Rectal smooth muscle tissue (tissue), 1 donor: ENCODE measurements at regions not wholly inside any gene's neighbourhood (a gene's known extent, or its start where the extent isn't known, plus 50 kb on each side); places are given as distances from the start of the nearest gene placed in this dataset.

Source experiments
- H3K27ac ChIP-seq: one replicate; pipeline ENCODE4 v1.7.0; 2013; ENCODE audit warnings: low read depth, low read length, inconsistent platforms
- H3K27me3 ChIP-seq: one replicate; pipeline ENCODE4 v1.7.0; 2013; ENCODE audit warnings: low read length; ENCODE audit not compliant: control insufficient read depth, insufficient read depth
- H3K36me3 ChIP-seq: one replicate; pipeline ENCODE4 v1.7.0; 2013; ENCODE audit warnings: low read length; ENCODE audit not compliant: control insufficient read depth, insufficient read depth
- H3K4me1 ChIP-seq: one replicate; pipeline ENCODE4 v1.7.0; 2013; ENCODE audit warnings: low read length; ENCODE audit not compliant: control insufficient read depth, insufficient read depth
- H3K4me3 ChIP-seq: one replicate; pipeline ENCODE4 v1.7.0; 2013; ENCODE audit warnings: low read length
- H3K9ac ChIP-seq: one replicate; pipeline ENCODE4 v1.7.0; 2013; ENCODE audit warnings: low read length

DNA sequence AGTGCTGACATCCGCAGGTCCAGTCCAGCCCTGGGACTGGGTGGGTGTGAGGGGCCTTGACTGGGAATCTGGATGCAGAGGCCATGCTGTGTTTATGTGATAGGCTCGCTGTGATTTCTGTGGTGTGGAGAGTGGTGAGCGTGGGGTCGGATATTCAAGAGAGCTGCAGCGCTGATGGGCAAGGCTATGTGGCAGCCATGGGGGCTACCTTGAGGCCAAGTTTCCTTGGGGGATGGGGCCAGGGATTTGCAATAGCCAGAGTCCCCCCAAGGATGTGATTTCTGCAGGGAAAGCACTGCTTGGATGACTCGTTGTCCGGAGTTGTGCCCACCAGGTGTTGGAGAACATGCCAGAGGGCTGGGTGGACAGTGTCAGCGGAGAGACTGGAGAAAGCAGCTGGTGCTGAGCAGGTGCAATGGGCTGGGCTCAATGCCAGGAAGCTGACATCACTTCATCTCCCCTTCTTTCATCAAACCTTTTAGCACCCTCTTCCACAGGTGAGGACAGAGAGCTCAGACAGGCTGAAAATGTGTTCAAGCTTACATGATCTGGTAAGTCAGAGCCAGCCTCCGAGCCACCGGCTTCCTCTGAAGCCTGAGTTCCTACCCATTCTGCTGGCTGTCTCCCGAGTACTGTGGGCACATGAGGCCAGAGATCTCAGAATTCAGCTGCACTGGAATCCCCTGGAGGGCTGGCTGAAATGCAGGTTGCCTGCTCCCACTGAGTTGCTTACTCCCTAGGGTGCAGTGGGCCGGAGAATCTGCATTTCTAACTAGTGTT, 132.9 kb downstream of the RHOU start:
- no peak overlapping the region for H3K27ac ChIP-seq
- no peaks in the 10 kb centered on the region for H3K36me3 ChIP-seq
- no peak overlapping the region for H3K9ac ChIP-seq
- H3K4me3 ChIP-seq = no peak overlapping the region
- no peaks in the 10 kb centered on the region for H3K27me3 ChIP-seq
- H3K4me1 ChIP-seq = no peaks in the 10 kb centered on the region

- Histone ChIP-seq H3K27me3 (no peaks in the 10 kb centered on the region), H3K4me1 (no peaks in the 10 kb centered on the region), H3K36me3 (no peaks in the 10 kb centered on the region), H3K27ac (no peak overlapping the region), H3K9ac (no peak overlapping the region), H3K4me3 (no peak overlapping the region)
Observed at GRCh38 chr1:228868731-228869024, 133.4 kb downstream of the RHOU start.

DNA sequence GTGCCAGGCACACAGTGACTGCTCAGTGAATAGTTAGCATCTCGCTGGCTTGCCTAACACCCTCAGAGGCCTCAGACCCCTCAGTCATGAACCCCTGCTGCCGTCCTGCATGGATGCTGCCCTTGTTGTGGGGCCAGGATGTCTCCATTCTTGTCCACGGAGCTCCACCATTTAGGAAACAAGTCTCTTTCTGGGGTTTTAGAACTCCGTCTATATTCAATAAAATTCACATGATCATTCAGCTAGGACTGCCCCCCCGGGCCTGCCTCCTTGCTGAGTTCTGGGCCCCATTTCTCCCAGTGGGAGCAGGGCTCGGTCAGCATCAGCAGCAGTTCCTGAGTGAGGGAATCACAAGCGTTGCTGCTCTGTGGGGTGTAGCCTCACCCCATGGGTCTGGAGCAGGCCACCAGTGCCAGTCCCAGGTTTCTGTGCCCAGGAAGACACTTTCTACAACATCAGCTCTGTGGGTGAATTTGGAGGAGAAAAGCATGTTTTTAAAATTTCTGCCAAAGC, 134.1 kb downstream of the RHOU start:
- Histone ChIP-seq H3K4me3 (no peak overlapping the region), H3K4me1 (no peaks in the 10 kb centered on the region), H3K27me3 (no peaks in the 10 kb centered on the region), H3K36me3 (no peaks in the 10 kb centered on the region), H3K9ac (no peak overlapping the region), H3K27ac (no peak overlapping the region)

- Histone ChIP-seq H3K27ac (no peak overlapping the region), H3K27me3 (no peaks in the 10 kb centered on the region), H3K4me3 (no peak overlapping the region), H3K4me1 (no peaks in the 10 kb centered on the region), H3K9ac (no peak overlapping the region), H3K36me3 (no peaks in the 10 kb centered on the region)
Observed at GRCh38 chr1:228870041-228870713, 134.9 kb downstream of the RHOU start.

- H3K4me3 ChIP-seq = no peak overlapping the region
- H3K27ac ChIP-seq = peak overlapping the region; percentile 62
- no peaks in the 10 kb centered on the region for H3K36me3 ChIP-seq
- no peaks in the 10 kb centered on the region for H3K27me3 ChIP-seq
- no peaks in the 10 kb centered on the region for H3K4me1 ChIP-seq
- H3K9ac ChIP-seq = no peak overlapping the region
Observed at GRCh38 chr1:228871314-228872061, 136.2 kb downstream of the RHOU start.

GRCh38 chr1:228872080-228872479, 136.8 kb downstream of the RHOU start:
- H3K4me3 ChIP-seq = no peak overlapping the region
- H3K4me1 ChIP-seq = no peaks in the 10 kb centered on the region
- no peaks in the 10 kb centered on the region for H3K27me3 ChIP-seq
- peak overlapping the region; percentile 62 for H3K27ac ChIP-seq
- H3K9ac ChIP-seq = no peak overlapping the region
- H3K36me3 ChIP-seq = no peaks in the 10 kb centered on the region

GRCh38 chr1:228873709-228874108, 138.4 kb downstream of the RHOU start:
- Histone ChIP-seq H3K4me3 (no peak overlapping the region), H3K27me3 (no peaks in the 10 kb centered on the region), H3K9ac (no peak overlapping the region), H3K4me1 (no peaks in the 10 kb centered on the region), H3K36me3 (no peaks in the 10 kb centered on the region), H3K27ac (no peak overlapping the region)

DNA sequence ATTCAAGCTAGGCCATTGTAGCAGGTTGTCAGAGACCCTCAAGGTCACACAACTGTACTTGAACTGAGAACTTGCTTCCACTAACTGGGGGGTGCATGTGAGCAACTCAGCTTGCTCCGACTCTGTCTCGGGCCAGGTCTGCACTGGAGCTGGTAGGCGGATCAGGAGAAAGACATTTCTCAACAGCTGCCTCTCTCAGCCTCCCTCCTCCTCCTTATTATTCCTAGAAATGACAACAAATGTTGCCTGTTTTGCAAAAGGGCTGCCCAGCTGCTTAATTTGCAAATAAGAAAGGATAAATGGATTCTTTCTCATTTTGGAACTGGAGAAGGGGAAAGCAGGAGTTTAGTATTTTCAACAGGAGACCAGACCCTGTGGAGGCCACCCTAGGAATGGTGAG, 140.5 kb downstream of the RHOU start:
- Histone ChIP-seq H3K4me1 (no peaks in the 10 kb centered on the region), H3K4me3 (no peak overlapping the region), H3K27ac (no peak overlapping the region), H3K27me3 (no peaks in the 10 kb centered on the region), H3K9ac (no peak overlapping the region), H3K36me3 (no peaks in the 10 kb centered on the region)

DNA sequence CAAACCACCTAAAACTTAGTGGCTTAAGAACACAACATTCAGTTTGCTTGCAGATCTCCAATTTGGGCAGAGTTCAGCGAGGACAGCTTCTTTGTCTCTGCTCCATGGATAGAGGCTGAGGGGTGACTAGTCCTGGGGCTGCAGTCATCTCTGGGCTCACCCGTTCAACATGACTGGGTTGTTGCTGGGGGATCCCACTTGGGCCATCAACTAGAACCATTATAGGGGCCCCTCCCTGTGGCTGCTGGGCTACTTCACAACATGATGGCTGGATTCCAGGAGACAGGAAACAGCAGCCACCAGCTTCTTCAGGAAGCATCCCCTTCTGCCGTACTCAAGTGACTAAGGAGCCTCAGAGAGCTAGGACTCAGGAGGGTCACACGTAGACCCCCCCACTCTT, 140.9 kb downstream of the RHOU start:
- Histone ChIP-seq H3K9ac (no peak overlapping the region), H3K27ac (no peak overlapping the region), H3K27me3 (no peaks in the 10 kb centered on the region), H3K4me1 (no peaks in the 10 kb centered on the region), H3K36me3 (no peaks in the 10 kb centered on the region), H3K4me3 (no peak overlapping the region)

DNA sequence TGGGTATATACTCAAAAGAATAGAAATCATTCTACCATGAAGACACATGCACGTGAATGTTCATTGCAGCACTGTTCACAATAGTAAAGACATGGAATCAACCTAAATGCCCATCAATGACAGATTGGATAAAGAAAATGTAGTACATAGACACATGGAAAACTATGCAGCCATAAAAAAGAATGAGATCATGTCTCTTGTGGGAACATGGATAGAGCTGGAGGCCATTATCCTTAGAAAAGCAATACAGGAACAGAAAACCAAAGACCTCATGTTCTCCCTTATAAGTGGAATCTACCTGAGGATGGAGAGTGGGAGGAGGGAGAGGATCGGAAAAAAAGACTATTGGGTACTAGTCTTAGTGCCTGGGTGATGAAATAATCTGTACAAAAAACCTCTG, 143.9 kb downstream of the RHOU start:
- H3K27me3 ChIP-seq = no peaks in the 10 kb centered on the region
- H3K4me1 ChIP-seq = no peaks in the 10 kb centered on the region
- no peak overlapping the region for H3K27ac ChIP-seq
- no peak overlapping the region for H3K9ac ChIP-seq
- H3K4me3 ChIP-seq = no peak overlapping the region
- H3K36me3 ChIP-seq = no peaks in the 10 kb centered on the region

DNA sequence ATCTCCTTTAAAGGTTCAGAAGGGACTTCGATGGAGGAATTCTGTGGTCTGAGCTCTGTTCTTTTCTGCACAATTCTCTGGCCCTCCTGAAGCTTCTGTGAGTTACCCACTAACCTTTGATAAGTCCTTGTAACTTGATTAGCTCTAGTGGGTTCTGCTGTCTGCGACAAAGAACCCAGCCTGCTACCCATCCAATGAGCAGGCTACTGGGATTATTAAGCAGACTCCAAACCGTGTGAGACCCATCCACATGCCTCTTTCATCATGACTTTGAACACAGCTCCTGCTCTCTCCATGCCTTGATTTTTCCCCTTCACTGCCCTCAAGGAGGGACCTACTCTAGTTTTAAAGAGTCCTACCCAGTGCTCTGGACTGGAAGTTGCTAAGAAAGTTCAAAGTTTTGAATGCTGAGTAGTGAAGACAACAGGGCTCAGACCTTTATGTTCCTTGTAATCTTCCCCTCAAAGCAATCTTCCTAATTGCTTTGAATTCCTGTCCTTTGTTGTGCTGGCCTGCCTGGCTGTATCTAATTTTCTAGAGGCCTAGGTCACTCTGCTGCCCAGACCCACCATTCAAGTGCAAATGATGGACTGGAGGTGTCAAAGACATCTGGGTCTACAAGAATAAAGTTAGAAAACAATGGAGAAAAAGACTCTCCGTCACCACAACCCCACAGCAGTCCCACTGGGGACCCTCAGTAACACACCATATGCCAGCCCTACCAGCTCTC, 146.9 kb downstream of the RHOU start:
- no peaks in the 10 kb centered on the region for H3K4me1 ChIP-seq
- no peak overlapping the region for H3K4me3 ChIP-seq
- H3K27me3 ChIP-seq = no peaks in the 10 kb centered on the region
- H3K27ac ChIP-seq = no peak overlapping the region
- no peak overlapping the region for H3K9ac ChIP-seq
- H3K36me3 ChIP-seq = no peaks in the 10 kb centered on the region

- no peak overlapping the region for H3K27ac ChIP-seq
- no peak overlapping the region for H3K4me3 ChIP-seq
- H3K4me1 ChIP-seq = no peaks in the 10 kb centered on the region
Observed at GRCh38 chr1:228882771-228883450, 147.6 kb downstream of the RHOU start.

More at GRCh38 chr1:228882771-228883450, 147.6 kb downstream of the RHOU start:
- H3K9ac ChIP-seq = no peak overlapping the region
- H3K27me3 ChIP-seq = no peaks in the 10 kb centered on the region
- H3K36me3 ChIP-seq = no peaks in the 10 kb centered on the region
